ENCODE measurements at regions not wholly inside any gene's neighbourhood (a gene's known extent, or its start where the extent isn't known, plus 50 kb on each side); places are given as distances from the start of the nearest gene placed in this dataset.
"Not testable (repeated sequence)": the region's sequence is repeated elsewhere in the genome, so short reads cannot be mapped to it uniquely, and the experiment has no call there.

DNA sequence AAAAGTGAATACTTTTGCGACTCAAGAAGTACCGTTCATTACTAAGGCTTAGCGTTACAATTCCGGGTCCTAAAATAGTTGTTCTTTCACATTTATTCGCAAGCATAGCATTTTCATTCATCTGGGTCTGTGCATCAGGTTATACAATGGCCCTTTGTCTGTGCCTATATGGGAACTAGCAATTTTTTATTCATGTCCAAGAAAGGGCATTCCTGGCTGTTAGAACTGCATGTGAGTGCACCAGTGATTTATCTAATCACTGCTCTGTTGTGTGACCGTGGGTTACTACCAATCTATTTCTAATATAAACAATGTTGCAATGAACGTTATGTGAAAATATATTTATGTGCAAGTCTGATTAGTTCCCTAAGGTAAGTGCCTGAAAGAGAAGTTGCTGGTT, 63.8 kb downstream of the SPANXA1 start:
- DNase-seq, result not testable (repeated sequence)

- DNase-seq, result not testable (repeated sequence)
These were observed 108.8 kb downstream of the SPANXA1 start for GRCh38 chrX:141475788-141476187.

DNA sequence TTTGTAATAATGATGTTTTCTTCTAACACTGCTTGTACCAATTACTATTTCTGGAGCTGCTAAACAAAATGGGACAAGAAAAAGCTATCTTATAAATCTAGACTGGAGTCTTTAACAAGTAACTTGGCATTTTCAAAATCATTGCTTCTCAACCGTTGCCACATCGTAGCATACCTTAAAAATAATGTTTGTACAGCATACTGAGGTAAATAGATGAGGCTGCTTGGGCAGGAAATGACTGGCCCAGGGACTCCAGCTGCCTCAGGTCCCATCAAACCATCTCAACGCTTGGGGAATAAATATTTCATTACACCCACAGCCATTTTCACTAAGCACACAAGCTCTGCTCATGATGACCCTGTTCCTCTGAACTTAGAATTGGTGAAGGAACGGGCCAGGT, 115.1 kb downstream of the SPANXA1 start:
- DNase-seq, result no peak

- no peak for DNase-seq
These were observed 115.6 kb downstream of the SPANXA1 start for GRCh38 chrX:141468940-141469339.

- DNase-seq, result no peak
These were observed 117.1 kb downstream of the SPANXA1 start for GRCh38 chrX:141467442-141467841.

DNA sequence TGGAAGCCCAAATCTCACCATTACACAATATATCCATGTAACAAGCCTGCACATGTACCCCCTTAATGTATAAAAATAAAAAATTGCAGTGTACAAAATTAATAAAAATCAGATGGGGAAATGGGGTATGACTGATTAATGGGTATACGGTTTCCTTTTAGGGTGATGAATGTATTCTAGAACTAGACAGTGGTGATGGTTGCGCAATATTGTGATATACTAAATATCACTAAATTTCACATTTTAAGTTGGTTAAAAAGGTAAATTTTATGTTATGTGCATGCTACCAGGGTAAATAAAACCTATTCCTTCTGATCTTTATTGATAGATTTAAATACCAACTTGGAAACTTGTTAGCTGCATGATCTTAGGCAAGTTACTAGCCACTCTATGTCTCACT, 129.4 kb downstream of the SPANXA1 start:
- no peak for DNase-seq

DNA sequence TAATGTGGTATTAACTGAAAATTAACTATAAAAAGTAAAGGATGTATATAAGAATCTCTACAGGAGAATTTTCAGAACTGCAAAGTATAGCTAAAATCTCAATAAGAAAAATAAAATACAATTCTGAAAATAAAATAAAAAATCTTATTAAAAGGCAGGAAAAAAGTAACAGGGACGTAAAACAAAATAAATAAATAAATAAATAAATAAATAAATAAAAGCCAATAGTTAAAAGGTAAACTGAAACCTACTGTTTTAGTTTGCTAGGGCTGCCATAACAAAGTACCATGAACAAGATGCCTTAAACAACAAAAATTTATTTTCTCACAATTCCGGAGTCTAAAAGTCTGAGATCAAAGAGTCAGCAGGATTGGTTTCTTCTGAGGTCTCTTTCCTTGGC, 140.6 kb downstream of the SPANXA1 start:
- no peak for DNase-seq

GRCh38 chrX:141439651-141440050, 144.9 kb downstream of the SPANXA1 start:
- no peak for DNase-seq

- DNase-seq, result no peak
These were observed 168.6 kb downstream of the SPANXA1 start for GRCh38 chrX:141415889-141416288.

DNA sequence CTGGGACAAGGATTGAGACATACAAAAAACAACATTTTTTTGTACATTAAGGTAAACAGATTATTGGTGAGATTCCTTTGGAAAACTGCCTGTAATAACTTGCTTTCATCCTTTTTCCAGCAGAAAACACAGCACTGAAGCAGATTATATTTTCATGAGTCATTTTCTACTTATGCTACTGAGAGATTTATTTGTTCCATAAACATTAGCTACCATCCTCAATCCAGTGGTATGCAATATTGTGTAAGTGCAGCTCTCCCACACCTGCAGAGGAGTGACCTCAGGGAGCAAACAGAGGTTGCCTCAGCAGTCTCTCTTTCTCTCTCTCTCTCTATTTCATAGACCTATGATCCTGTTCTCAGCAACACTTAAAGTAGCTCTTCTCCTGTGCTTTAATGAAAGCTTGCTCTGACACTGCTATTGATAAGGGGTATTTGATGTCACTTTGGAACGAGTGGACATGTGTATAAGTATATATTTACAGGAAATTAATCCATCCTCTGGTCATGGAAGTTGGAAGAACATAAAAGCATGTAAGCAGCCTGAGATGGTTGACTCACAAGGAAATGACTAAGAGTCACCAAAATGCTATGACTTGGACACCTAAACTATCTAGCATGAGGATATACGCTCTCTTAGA, 163.7 kb upstream of the SPANXC start:
- DNase-seq, result no peak

DNA sequence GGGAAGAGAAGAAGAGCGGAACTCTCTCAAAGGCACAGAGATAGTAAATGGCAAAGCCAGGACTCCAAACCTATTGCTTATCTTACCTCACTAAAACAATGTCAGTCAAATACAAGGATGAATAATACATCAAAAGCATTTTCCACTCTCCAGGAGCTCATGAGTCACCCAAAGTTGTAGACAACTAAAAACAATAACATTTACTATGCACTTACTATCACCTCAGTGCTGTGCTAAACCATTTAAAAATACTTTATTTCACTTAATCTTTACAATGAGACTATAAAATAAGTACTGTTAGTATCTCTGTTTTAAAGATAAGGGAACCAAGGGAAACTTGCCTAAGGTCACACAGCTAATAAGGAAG, 163.2 kb upstream of the SPANXC start:
- no peak for DNase-seq

- no peak for DNase-seq
These were observed 160.7 kb upstream of the SPANXC start for GRCh38 chrX:141402897-141403610.

GRCh38 chrX:141396536-141396935, 154.2 kb upstream of the SPANXC start:
- no peak for DNase-seq

- peak in 1 of 2 donors; percentile 6 for DNase-seq
These were observed 132.9 kb upstream of the SPANXC start for GRCh38 chrX:141375011-141375760.

DNA sequence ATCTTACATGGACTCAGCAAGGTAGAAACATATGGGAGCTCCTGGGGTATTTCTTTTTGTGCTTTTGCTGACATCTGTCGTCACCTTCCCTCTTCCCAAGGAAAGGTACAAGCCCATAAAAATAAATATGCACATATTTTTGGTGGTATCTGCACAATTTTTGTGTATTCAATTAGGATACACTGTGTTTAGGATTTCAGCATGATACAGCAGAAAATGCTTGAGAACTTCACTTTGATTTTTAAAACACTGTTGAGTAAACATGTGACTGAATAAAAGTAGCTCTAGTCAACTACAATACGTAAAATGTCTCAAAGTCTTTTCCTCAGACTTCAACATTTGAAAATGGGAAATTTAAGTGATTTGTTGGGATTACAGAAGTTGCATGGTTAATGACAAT, 99.4 kb upstream of the SPANXC start:
- DNase-seq, result peak in 1 of 2 donors; percentile 0

DNA sequence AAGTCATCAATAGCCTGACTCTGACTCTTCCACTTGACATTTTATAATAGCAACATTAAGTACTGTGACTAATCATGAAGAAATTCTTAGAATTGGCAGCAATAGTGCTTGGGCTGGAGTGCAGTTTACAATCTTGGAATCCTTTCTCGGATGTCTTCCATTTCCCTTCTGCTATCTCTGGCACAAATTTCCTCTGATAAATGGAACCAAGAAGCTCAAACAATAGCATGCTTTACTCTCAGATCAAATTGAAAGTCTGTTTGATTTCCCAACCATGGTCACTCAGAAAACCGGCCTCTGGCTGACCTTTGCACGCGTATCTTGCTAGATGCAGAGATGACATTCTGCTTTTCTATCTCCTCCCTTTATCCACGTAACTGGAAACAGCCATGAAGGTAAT, 99.0 kb upstream of the SPANXC start:
- peak; percentile 30 to 32 for DNase-seq

GRCh38 chrX:141320801-141321200, 78.5 kb upstream of the SPANXC start:
- no peak for DNase-seq

DNA sequence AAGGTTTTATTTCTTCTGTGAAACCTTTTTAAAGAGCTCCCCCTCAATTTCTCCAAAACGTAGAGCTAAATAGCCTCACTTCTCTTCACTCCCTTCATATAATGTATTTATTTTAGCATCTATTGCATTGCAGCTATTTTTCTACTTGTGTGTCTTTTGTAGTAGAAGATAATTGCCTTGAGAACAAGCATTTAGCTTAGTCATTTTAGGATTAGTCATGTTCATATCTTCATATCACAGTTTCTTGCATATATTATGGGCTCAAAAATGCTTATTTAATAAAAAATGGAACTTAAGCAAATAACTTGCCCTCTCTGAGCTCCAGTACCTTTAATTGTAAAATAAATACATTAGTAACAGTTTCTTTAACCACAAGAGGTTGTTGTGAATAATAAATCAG, 72.1 kb upstream of the SPANXC start:
- no peak for DNase-seq

GRCh38 chrX:141301017-141301416, 58.7 kb upstream of the SPANXC start:
- DNase-seq, result no peak

All from right lung (tissue), 2 donors.